ENCODE measurements at regions not wholly inside any gene's neighbourhood (a gene's known extent, or its start where the extent isn't known, plus 50 kb on each side); places are given as distances from the start of the nearest gene placed in this dataset.

DNA sequence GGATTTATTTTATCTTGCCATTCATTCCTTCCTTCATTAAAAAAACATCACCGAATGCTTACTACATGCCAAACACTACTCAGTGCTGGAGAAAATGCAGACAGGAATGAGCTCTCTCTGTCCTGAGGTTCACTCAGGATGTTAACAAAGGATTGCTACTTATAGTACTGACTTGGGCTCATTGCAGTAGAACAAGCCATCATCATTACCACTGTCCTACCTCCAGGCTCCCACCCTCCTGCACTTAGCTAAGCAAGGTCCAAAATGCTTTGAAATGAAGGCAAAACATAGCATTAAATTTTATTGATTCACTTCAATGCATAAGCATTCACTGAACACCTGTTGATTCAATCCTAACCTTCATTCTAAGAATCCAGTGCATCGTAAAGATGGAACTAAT is 159.8 kb upstream of the RADX start:
- ATAC-seq = no peak
- TF ChIP-seq, protein P1, sequence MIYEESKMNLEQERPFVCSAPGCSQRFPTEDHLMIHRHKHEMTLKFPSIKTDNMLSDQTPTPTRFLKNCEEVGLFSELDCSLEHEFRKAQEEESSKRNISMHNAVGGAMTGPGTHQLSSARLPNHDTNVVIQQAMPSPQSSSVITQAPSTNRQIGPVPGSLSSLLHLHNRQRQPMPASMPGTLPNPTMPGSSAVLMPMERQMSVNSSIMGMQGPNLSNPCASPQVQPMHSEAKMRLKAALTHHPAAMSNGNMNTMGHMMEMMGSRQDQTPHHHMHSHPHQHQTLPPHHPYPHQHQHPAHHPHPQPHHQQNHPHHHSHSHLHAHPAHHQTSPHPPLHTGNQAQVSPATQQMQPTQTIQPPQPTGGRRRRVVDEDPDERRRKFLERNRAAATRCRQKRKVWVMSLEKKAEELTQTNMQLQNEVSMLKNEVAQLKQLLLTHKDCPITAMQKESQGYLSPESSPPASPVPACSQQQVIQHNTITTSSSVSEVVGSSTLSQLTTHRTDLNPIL (CRISPR knock-in tag; IDR thresholded peaks at IDR 0.05; ENCODE audit: low read depth) = no peak
- no peak for TF ChIP-seq ZNF70 (CRISPR knock-in tag; IDR thresholded peaks at IDR 0.05)
- TF ChIP-seq, protein P2, sequence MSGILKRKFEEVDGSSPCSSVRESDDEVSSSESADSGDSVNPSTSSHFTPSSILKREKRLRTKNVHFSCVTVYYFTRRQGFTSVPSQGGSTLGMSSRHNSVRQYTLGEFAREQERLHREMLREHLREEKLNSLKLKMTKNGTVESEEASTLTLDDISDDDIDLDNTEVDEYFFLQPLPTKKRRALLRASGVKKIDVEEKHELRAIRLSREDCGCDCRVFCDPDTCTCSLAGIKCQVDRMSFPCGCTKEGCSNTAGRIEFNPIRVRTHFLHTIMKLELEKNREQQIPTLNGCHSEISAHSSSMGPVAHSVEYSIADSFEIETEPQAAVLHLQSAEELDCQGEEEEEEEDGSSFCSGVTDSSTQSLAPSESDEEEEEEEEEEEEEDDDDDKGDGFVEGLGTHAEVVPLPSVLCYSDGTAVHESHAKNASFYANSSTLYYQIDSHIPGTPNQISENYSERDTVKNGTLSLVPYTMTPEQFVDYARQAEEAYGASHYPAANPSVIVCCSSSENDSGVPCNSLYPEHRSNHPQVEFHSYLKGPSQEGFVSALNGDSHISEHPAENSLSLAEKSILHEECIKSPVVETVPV (CRISPR knock-in tag; IDR thresholded peaks at IDR 0.05) = no peak
- TF ChIP-seq SNAI2 (CRISPR knock-in tag; IDR thresholded peaks at IDR 0.05) = no peak
- TF ChIP-seq ZC3H10 (CRISPR knock-in tag; IDR thresholded peaks at IDR 0.05) = no peak
- TF ChIP-seq BACH2 (CRISPR knock-in tag; IDR thresholded peaks at IDR 0.05; ENCODE audit: borderline replicate concordance) = no peak
- no peak for TF ChIP-seq TCF4 (CRISPR knock-in tag; IDR thresholded peaks at IDR 0.05; ENCODE audit: borderline replicate concordance)
- no peak for TF ChIP-seq OSR1 (CRISPR knock-in tag; IDR thresholded peaks at IDR 0.05)
- TF ChIP-seq ESRRG (CRISPR knock-in tag; IDR thresholded peaks at IDR 0.05) = no peak
- no peak for TF ChIP-seq ARNTL (CRISPR knock-in tag; IDR thresholded peaks at IDR 0.05; ENCODE audit: borderline replicate concordance, low read depth)
- no peak for TF ChIP-seq ZNF565 (CRISPR knock-in tag; conservative IDR thresholded peaks at IDR 0.05; ENCODE audit: low read depth)
- TF ChIP-seq, protein P3, sequence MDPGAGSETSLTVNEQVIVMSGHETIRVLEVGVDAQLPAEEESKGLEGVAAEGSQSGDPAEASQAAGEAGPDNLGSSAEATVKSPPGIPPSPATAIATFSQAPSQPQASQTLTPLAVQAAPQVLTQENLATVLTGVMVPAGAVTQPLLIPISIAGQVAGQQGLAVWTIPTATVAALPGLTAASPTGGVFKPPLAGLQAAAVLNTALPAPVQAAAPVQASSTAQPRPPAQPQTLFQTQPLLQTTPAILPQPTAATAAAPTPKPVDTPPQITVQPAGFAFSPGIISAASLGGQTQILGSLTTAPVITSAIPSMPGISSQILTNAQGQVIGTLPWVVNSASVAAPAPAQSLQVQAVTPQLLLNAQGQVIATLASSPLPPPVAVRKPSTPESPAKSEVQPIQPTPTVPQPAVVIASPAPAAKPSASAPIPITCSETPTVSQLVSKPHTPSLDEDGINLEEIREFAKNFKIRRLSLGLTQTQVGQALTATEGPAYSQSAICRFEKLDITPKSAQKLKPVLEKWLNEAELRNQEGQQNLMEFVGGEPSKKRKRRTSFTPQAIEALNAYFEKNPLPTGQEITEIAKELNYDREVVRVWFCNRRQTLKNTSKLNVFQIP (CRISPR knock-in tag; IDR thresholded peaks at IDR 0.05; ENCODE audit: borderline replicate concordance, low read depth) = no peak
- no peak for TF ChIP-seq PPARA (CRISPR knock-in tag; IDR thresholded peaks at IDR 0.05; ENCODE audit: borderline replicate concordance)
- TF ChIP-seq, protein P4, sequence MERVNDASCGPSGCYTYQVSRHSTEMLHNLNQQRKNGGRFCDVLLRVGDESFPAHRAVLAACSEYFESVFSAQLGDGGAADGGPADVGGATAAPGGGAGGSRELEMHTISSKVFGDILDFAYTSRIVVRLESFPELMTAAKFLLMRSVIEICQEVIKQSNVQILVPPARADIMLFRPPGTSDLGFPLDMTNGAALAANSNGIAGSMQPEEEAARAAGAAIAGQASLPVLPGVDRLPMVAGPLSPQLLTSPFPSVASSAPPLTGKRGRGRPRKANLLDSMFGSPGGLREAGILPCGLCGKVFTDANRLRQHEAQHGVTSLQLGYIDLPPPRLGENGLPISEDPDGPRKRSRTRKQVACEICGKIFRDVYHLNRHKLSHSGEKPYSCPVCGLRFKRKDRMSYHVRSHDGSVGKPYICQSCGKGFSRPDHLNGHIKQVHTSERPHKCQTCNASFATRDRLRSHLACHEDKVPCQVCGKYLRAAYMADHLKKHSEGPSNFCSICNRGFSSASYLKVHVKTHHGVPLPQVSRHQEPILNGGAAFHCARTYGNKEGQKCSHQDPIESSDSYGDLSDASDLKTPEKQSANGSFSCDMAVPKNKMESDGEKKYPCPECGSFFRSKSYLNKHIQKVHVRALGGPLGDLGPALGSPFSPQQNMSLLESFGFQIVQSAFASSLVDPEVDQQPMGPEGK (CRISPR knock-in tag; IDR thresholded peaks at IDR 0.05; ENCODE audit: borderline replicate concordance) = no peak
- TF ChIP-seq, protein P5, sequence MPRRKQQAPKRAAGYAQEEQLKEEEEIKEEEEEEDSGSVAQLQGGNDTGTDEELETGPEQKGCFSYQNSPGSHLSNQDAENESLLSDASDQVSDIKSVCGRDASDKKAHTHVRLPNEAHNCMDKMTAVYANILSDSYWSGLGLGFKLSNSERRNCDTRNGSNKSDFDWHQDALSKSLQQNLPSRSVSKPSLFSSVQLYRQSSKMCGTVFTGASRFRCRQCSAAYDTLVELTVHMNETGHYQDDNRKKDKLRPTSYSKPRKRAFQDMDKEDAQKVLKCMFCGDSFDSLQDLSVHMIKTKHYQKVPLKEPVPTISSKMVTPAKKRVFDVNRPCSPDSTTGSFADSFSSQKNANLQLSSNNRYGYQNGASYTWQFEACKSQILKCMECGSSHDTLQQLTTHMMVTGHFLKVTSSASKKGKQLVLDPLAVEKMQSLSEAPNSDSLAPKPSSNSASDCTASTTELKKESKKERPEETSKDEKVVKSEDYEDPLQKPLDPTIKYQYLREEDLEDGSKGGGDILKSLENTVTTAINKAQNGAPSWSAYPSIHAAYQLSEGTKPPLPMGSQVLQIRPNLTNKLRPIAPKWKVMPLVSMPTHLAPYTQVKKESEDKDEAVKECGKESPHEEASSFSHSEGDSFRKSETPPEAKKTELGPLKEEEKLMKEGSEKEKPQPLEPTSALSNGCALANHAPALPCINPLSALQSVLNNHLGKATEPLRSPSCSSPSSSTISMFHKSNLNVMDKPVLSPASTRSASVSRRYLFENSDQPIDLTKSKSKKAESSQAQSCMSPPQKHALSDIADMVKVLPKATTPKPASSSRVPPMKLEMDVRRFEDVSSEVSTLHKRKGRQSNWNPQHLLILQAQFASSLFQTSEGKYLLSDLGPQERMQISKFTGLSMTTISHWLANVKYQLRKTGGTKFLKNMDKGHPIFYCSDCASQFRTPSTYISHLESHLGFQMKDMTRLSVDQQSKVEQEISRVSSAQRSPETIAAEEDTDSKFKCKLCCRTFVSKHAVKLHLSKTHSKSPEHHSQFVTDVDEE (CRISPR knock-in tag; IDR thresholded peaks at IDR 0.05) = no peak
- TF ChIP-seq ISL1 (CRISPR knock-in tag; IDR thresholded peaks at IDR 0.05) = no peak

DNA sequence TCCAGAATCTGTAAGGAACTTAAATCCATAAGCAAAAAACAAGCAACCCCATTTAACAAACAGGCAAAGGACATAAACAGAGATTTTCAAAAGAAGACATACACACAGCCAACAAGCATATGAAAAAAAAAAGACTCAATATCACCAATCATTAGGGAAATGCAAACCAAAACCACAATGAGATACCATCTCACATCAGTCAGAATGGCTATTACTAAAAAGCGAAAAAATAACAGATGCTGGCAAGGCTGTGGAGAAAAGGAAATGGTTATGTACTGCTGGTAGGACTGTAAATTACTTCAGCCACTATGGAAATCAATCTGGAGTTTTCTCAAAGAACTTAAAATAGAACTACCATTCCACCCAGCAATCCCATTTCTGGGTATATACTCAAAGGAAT is 156.8 kb upstream of the RADX start:
- TF ChIP-seq ZNF70 (CRISPR knock-in tag; IDR thresholded peaks at IDR 0.05) = no peak
- TF ChIP-seq GLIS3 (CRISPR knock-in tag; IDR thresholded peaks at IDR 0.05) = no peak
- TF ChIP-seq, protein P3 (CRISPR knock-in tag; IDR thresholded peaks at IDR 0.05; ENCODE audit: borderline replicate concordance, low read depth) = no peak
- TF ChIP-seq BACH2 (CRISPR knock-in tag; IDR thresholded peaks at IDR 0.05; ENCODE audit: borderline replicate concordance) = no peak
- TF ChIP-seq CSDC2 (CRISPR knock-in tag; IDR thresholded peaks at IDR 0.05) = no peak
- no peak for TF ChIP-seq ZC3H10 (CRISPR knock-in tag; IDR thresholded peaks at IDR 0.05)
- TF ChIP-seq, protein P5 (CRISPR knock-in tag; IDR thresholded peaks at IDR 0.05) = no peak
- TF ChIP-seq, protein P2 (CRISPR knock-in tag; IDR thresholded peaks at IDR 0.05) = no peak
- no peak for TF ChIP-seq ZNF8 (CRISPR knock-in tag; IDR thresholded peaks at IDR 0.05)
- TF ChIP-seq ZFP3 (CRISPR knock-in tag; IDR thresholded peaks at IDR 0.05) = no peak
- no peak for ATAC-seq

Measured in SK-N-SH treated with all-trans-retinoic acid at 6 μM for 48 hours (cell line).